ENCODE measurements at regions not wholly inside any gene's neighbourhood (a gene's known extent, or its start where the extent isn't known, plus 50 kb on each side); places are given as distances from the start of the nearest gene placed in this dataset.

GRCh38 chr3:177620073-177620472 lies 422.8 kb upstream of the TBL1XR1 start:
- no peaks in the 10 kb centered on the region for H3F3A ChIP-seq (ENCODE audit: control insufficient read depth, insufficient read depth)
- H3K4me2 ChIP-seq (ENCODE audit: low read length), result no peak overlapping the region
- no peaks in the 10 kb centered on the region for H3K9me3 ChIP-seq (ENCODE audit: control insufficient read depth, insufficient read depth, low read length)
- no peaks in the 10 kb centered on the region for H3K9me2 ChIP-seq (replicated peaks; ENCODE audit: control insufficient read depth, low read length)
- H3K4me1 ChIP-seq (ENCODE audit: control insufficient read depth, low read length), result no peaks in the 10 kb centered on the region
- TF ChIP-seq, protein P1, sequence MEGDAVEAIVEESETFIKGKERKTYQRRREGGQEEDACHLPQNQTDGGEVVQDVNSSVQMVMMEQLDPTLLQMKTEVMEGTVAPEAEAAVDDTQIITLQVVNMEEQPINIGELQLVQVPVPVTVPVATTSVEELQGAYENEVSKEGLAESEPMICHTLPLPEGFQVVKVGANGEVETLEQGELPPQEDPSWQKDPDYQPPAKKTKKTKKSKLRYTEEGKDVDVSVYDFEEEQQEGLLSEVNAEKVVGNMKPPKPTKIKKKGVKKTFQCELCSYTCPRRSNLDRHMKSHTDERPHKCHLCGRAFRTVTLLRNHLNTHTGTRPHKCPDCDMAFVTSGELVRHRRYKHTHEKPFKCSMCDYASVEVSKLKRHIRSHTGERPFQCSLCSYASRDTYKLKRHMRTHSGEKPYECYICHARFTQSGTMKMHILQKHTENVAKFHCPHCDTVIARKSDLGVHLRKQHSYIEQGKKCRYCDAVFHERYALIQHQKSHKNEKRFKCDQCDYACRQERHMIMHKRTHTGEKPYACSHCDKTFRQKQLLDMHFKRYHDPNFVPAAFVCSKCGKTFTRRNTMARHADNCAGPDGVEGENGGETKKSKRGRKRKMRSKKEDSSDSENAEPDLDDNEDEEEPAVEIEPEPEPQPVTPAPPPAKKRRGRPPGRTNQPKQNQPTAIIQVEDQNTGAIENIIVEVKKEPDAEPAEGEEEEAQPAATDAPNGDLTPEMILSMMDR (IDR thresholded peaks at IDR 0.05; ENCODE audit: low read depth, low read length, poor library complexity, severe bottlenecking), result no peak
- H3K36me3 ChIP-seq (ENCODE audit: control insufficient read depth, low read length), result no peaks in the 10 kb centered on the region
- H4K20me1 ChIP-seq (ENCODE audit: control insufficient read depth, insufficient read depth, low read depth, low read length), result no peaks in the 10 kb centered on the region
- H3K4me3 ChIP-seq (ENCODE audit: low read length), result no peak overlapping the region
- H3K79me2 ChIP-seq (ENCODE audit: control insufficient read depth, low read length), result no peaks in the 10 kb centered on the region
- no peak overlapping the region for H3K27ac ChIP-seq (ENCODE audit: low read depth, low read length)
- H3K27me3 ChIP-seq (ENCODE audit: control insufficient read depth, low read length), result no peaks in the 10 kb centered on the region

DNA sequence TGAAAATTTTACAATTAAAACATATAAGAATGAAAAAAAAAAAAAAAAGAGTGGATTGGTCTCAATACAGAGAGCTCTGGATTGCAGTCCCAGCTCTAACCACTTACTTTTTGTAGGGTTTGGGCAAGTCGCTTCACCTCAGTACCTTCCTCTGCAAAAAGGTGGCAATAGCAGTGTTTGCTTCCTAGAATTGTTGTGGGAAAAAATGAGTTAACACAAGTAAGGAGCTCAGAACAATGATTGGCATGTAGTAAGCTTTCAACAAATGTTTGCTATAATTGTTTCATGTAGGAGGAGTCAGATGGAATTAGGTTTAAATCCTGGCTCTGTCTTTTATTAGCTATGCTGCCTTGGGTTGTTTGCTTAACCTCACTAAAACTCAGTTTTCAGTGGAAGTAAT lies 425.2 kb upstream of the TBL1XR1 start:
- H3K27ac ChIP-seq (ENCODE audit: low read depth, low read length), result no peak overlapping the region

GRCh38 chr3:177622982-177623617 lies 425.8 kb upstream of the TBL1XR1 start:
- H3K4me1 ChIP-seq (ENCODE audit: control insufficient read depth, low read length), result no peaks in the 10 kb centered on the region
- H4K20me1 ChIP-seq (ENCODE audit: control insufficient read depth, insufficient read depth, low read depth, low read length), result no peaks in the 10 kb centered on the region
- H3K4me2 ChIP-seq (ENCODE audit: low read length), result no peak overlapping the region
- H3K4me3 ChIP-seq (ENCODE audit: low read length), result no peak overlapping the region
- TF ChIP-seq EZH2phosphoT487 (IDR thresholded peaks at IDR 0.05; ENCODE audit: borderline replicate concordance, low read length), result no peak
- TF ChIP-seq, protein P1 (IDR thresholded peaks at IDR 0.05; ENCODE audit: low read depth, low read length, poor library complexity, severe bottlenecking), result no peak
- no peaks in the 10 kb centered on the region for H3K79me2 ChIP-seq (ENCODE audit: control insufficient read depth, low read length)
- no peaks in the 10 kb centered on the region for H3K27me3 ChIP-seq (ENCODE audit: control insufficient read depth, low read length)
- H3F3A ChIP-seq (ENCODE audit: control insufficient read depth, insufficient read depth), result no peaks in the 10 kb centered on the region
- H3K36me3 ChIP-seq (ENCODE audit: control insufficient read depth, low read length), result no peaks in the 10 kb centered on the region
- H3K27ac ChIP-seq (ENCODE audit: low read depth, low read length), result no peak overlapping the region
- H3K9me2 ChIP-seq (replicated peaks; ENCODE audit: control insufficient read depth, low read length), result no peaks in the 10 kb centered on the region
- 0 out of 2 replicates have a peak, but pooled peaks cover 3% of the 10 kb centered on the region for H3K9me3 ChIP-seq (ENCODE audit: control insufficient read depth, insufficient read depth, low read length)

More for the DNA sequence above, 425.2 kb upstream of the TBL1XR1 start:
- H3K4me1 ChIP-seq (ENCODE audit: control insufficient read depth, low read length), result no peaks in the 10 kb centered on the region
- no peak overlapping the region for H3K4me2 ChIP-seq (ENCODE audit: low read length)
- no peaks in the 10 kb centered on the region for H3K79me2 ChIP-seq (ENCODE audit: control insufficient read depth, low read length)
- no peaks in the 10 kb centered on the region for H4K20me1 ChIP-seq (ENCODE audit: control insufficient read depth, insufficient read depth, low read depth, low read length)
- H3F3A ChIP-seq (ENCODE audit: control insufficient read depth, insufficient read depth), result no peaks in the 10 kb centered on the region
- no peaks in the 10 kb centered on the region for H3K27me3 ChIP-seq (ENCODE audit: control insufficient read depth, low read length)
- no peaks in the 10 kb centered on the region for H3K9me2 ChIP-seq (replicated peaks; ENCODE audit: control insufficient read depth, low read length)
- H3K36me3 ChIP-seq (ENCODE audit: control insufficient read depth, low read length), result no peaks in the 10 kb centered on the region
- no peak for TF ChIP-seq EZH2phosphoT487 (IDR thresholded peaks at IDR 0.05; ENCODE audit: borderline replicate concordance, low read length)
- TF ChIP-seq, protein P1 (IDR thresholded peaks at IDR 0.05; ENCODE audit: low read depth, low read length, poor library complexity, severe bottlenecking), result no peak
- H3K9me3 ChIP-seq (ENCODE audit: control insufficient read depth, insufficient read depth, low read length), result 0 out of 2 replicates have a peak, but pooled peaks cover 3% of the 10 kb centered on the region
- H3K4me3 ChIP-seq (ENCODE audit: low read length), result no peak overlapping the region
